ENCODE measurements at regions not wholly inside any gene's neighbourhood (a gene's known extent, or its start where the extent isn't known, plus 50 kb on each side); places are given as distances from the start of the nearest gene placed in this dataset.
A peak's percentile ranks its signal among the peaks of the same experiment; 100 is the strongest.

DNA sequence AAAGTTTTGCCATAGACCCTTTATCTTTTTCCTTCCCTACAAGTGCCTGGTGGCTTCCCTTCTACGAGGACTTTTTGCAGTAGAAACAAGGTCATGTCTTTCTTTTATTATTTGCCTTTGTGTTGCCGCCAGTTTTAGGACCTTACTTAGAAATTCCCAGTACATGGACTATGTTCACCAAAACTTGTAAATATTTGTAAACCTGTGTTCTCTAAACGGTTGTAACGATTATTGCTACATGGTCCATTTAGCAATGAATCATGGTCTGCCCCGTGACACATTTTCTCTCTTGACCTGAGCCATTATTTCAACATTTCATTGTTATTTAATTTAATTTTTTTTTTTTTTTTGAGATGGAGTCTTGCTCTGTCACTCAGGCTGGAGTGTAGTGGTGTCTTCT is 110.7 kb downstream of the MFAP3L start (continued):
- TF ChIP-seq SOX6 (IDR thresholded peaks at IDR 0.05): no peak
- peak; percentile 22; the same call in 1 of the 2 replicates for TF ChIP-seq SOX6 (CRISPR knock-in tag; IDR thresholded peaks at IDR 0.05)
- peak; percentile 12; the same call in 1 of the 2 replicates for TF ChIP-seq FOXA3 (CRISPR knock-in tag; IDR thresholded peaks at IDR 0.05)
- no peak for TF ChIP-seq FLYWCH1 (CRISPR knock-in tag; IDR thresholded peaks at IDR 0.05)
- no peak for TF ChIP-seq FOXP1 (IDR thresholded peaks at IDR 0.05)
- TF ChIP-seq FOXP1 (CRISPR knock-in tag; IDR thresholded peaks at IDR 0.05): peak; percentile 59; the same call in 1 of the 2 replicates
- no peak for TF ChIP-seq ZNF839 (CRISPR knock-in tag; IDR thresholded peaks at IDR 0.05; ENCODE audit: borderline replicate concordance)
- no peak for TF ChIP-seq ZNF225 (CRISPR knock-in tag; IDR thresholded peaks at IDR 0.05)
- peak; percentile 59; the same call in 1 of the 2 replicates for TF ChIP-seq CEBPB (IDR thresholded peaks at IDR 0.05; ENCODE audit: borderline replicate concordance, low read depth, low read length)
- TF ChIP-seq TCF7 (IDR thresholded peaks at IDR 0.05; ENCODE audit: low read depth): 0 out of 2 replicates have a peak, but pooled peaks have one; percentile 12

- Histone ChIP-seq H3K4me3 (replicated peaks in 1 of 3; ENCODE audit: insufficient read depth in 1 of 3, low read depth in 2 of 3, low read length in 3 of 3) (no peak overlapping the region), H3K9me3 (ENCODE audit: low read length) (no peaks in the 10 kb centered on the region; the same call in 1 of the 2 replicates), H3K27ac (ENCODE audit: extremely low read length, insufficient read depth, low read length) (no peak overlapping the region), H3K79me2 (ENCODE audit: insufficient read depth, low read length) (no peaks in the 10 kb centered on the region), H2AFZ (ENCODE audit: low read length) (no peak overlapping the region), H3K9ac (ENCODE audit: insufficient read depth, low read depth, low read length) (no peak overlapping the region), H3K36me3 (replicated peaks in 1 of 2; ENCODE audit: control insufficient read depth in 1 of 2, insufficient read depth in 2 of 2, low read length in 2 of 2) (no peaks in the 10 kb centered on the region), H4K20me1 (ENCODE audit: insufficient read depth, low read length) (no peaks in the 10 kb centered on the region), H3K4me1 (ENCODE audit: insufficient read depth, low read length) (no peaks in the 10 kb centered on the region; the same call in 1 of the 2 replicates), H3K27me3 (ENCODE audit: control insufficient read depth in 1 of 2, insufficient read depth in 2 of 2, low read length in 2 of 2) (no peaks in the 10 kb centered on the region), H3K4me2 (ENCODE audit: low read depth, low read length) (no peak overlapping the region)
- in situ Hi-C loops (cut with HindIII; ENCODE audit: extremely low pct_ligation_motif_present, low pct_unique_long_range_greater_than_20kb) (no loop called here), intact Hi-C loops (cut with micrococcal nuclease; ENCODE audit: unreplicated experiment) (no loop called here)
- WGBS (ENCODE audit: low lambda C conversion rate): 63% methylated on average over 3 of the region's 3 CpGs
- DNase-seq (ENCODE audit: low spot score) (no peak), FAIRE-seq (no peak), ATAC-seq (no peak)
- POLR2A ChIA-PET: no interaction called here
- no peak for TF ChIP-seq ZNF530 (CRISPR knock-in tag; IDR thresholded peaks at IDR 0.05; ENCODE audit: low read depth)
- no peak for TF ChIP-seq ZNF318 (CRISPR knock-in tag; IDR thresholded peaks at IDR 0.05)
- BruUV-seq (replicated peaks): no TSS peak
- CTCF ChIA-PET (ENCODE audit: low intra/inter-chr PET ratio, low total read pairs): no interaction called here
These were observed 111.3 kb downstream of the MFAP3L start for GRCh38 chr4:169914866-169915265.

Measured in HepG2 (cell line).